ENCODE measurements at regions not wholly inside any gene's neighbourhood (a gene's known extent, or its start where the extent isn't known, plus 50 kb on each side); places are given as distances from the start of the nearest gene placed in this dataset.

DNA sequence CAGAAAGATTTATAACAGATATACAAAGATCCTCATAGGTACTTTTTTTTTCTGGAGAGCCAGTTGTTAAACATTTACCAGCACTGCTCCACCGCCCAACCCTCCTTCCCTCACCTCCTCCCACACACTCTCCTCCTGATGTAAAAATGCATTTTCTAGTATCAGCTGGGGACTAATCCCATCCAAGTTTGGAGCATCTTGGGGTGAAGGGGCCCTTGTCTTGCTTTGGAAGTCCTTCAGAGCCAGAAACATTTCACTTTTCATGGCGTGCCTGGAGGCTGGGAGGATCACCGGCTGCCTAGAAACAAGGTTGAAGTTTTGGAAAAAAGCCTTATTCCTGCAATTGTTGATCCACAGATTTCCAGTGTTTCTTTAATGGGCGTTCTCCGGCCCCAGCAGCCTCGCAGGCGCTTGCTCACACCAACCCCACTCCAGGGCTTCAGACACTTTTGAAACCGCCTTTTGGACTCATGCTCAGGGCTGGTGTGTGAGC, 165.1 kb upstream of the AFDN start:
- ChIA-PET CTCF (no interaction called here), POLR2A (no interaction called here)
- Histone ChIP-seq H3K27me3 (ENCODE audit: control insufficient read depth, insufficient read depth, low read length) (no peaks in the 10 kb centered on the region), H3K4me3 (ENCODE audit: low read depth, low read length) (no peak overlapping the region), H3K27ac (ENCODE audit: low read depth, low read length) (no peak overlapping the region), H3K9me3 (ENCODE audit: control insufficient read depth, insufficient read depth, low read length) (peaks cover 82% of the 10 kb centered on the region)
- DNase-seq (ENCODE audit: low read depth, low spot score): no peak
- no peak for TF ChIP-seq CTCF (IDR thresholded peaks at IDR 0.05; ENCODE audit: low read depth, low read length)

DNA sequence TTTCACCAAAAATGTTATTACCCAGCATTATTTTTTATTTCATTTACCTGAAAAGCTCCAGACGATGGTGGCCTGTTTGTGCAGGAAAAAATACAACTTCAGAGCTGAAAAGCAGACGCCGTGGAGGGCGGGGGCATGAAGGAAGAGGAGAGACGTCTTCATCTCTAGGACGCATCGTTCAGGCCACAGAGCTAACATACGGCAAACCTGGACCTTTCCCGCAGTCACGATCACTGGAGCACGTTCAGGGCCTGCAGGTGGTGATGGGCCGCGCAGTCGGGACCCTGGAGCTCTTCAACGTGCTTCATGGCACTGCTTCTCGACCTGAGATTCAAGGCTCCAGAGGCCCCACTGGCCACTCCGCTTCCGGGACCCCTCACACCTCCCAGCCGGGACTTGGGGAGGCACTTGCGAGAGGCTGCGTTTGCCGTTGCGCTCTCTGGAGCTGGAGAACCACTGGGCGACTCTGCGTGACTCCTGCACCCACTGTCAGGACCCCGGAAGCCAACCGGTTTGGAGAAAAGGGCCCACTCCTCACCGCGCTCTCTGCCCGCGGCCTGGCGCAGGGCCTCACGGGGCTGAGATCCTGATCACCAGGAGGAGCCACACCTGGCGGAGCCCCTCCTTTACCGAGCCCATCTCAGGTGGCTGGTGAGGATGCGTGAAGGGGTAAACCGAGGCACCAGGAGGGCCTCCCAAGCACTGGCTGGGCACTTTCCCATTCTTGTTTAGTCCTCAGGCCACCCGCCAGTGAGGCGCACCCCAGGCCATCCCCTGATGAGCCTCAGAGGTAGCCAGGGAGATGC, 164.4 kb upstream of the AFDN start:
- no peak for DNase-seq (ENCODE audit: low read depth, low spot score)
- ChIA-PET POLR2A (no interaction called here), CTCF (no interaction called here)
- Histone ChIP-seq H3K27ac (ENCODE audit: low read depth, low read length) (no peak overlapping the region), H3K27me3 (ENCODE audit: control insufficient read depth, insufficient read depth, low read length) (no peaks in the 10 kb centered on the region), H3K4me3 (ENCODE audit: low read depth, low read length) (no peak overlapping the region), H3K9me3 (ENCODE audit: control insufficient read depth, insufficient read depth, low read length) (peaks cover 85% of the 10 kb centered on the region)
- TF ChIP-seq CTCF (IDR thresholded peaks at IDR 0.05; ENCODE audit: low read depth, low read length): no peak

GRCh38 chr6:167662881-167663205, 163.9 kb upstream of the AFDN start:
- no peak overlapping the region for H3K27ac ChIP-seq (ENCODE audit: low read depth, low read length)
- no peak overlapping the region for H3K4me3 ChIP-seq (ENCODE audit: low read depth, low read length)
- ChIA-PET POLR2A (no interaction called here), CTCF (no interaction called here)
- no peak for DNase-seq (ENCODE audit: low read depth, low spot score)
- TF ChIP-seq CTCF (IDR thresholded peaks at IDR 0.05; ENCODE audit: low read depth, low read length): no peak
- H3K9me3 ChIP-seq (ENCODE audit: control insufficient read depth, insufficient read depth, low read length): peaks cover 85% of the 10 kb centered on the region
- no peaks in the 10 kb centered on the region for H3K27me3 ChIP-seq (ENCODE audit: control insufficient read depth, insufficient read depth, low read length)

DNA sequence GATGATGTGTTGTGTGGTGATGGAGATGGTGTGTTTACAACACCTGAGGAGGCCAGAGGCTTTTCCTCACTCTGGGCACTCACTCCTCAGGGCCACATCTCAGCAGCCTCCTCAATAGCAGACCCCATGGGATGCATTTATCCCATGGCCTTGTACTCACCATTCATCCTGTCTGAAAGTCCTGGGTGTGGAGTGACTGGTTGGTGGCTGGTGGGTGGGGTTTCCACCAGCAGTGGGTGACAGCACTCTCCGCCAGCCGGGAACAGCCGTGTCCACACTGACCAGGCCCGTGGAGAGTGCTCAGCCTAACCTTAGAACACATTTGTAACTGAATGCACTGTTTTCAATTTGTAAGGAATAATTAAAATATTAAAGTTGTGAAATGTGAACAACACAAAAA, 163.4 kb upstream of the AFDN start:
- TF ChIP-seq CTCF (IDR thresholded peaks at IDR 0.05; ENCODE audit: low read depth, low read length): no peak
- DNase-seq (ENCODE audit: low read depth, low spot score): no peak
- Histone ChIP-seq H3K9me3 (ENCODE audit: control insufficient read depth, insufficient read depth, low read length) (peaks cover 86% of the 10 kb centered on the region), H3K27ac (ENCODE audit: low read depth, low read length) (no peak overlapping the region), H3K4me3 (ENCODE audit: low read depth, low read length) (no peak overlapping the region), H3K27me3 (ENCODE audit: control insufficient read depth, insufficient read depth, low read length) (no peaks in the 10 kb centered on the region)
- ChIA-PET POLR2A (no interaction called here), CTCF (no interaction called here)

GRCh38 chr6:167663784-167664443, 162.8 kb upstream of the AFDN start:
- no peaks in the 10 kb centered on the region for H3K27me3 ChIP-seq (ENCODE audit: control insufficient read depth, insufficient read depth, low read length)
- no peak overlapping the region for H3K4me3 ChIP-seq (ENCODE audit: low read depth, low read length)
- ChIA-PET POLR2A (no interaction called here), CTCF (no interaction called here)
- no peak for DNase-seq (ENCODE audit: low read depth, low spot score)
- no peak for TF ChIP-seq CTCF (IDR thresholded peaks at IDR 0.05; ENCODE audit: low read depth, low read length)
- no peak overlapping the region for H3K27ac ChIP-seq (ENCODE audit: low read depth, low read length)
- H3K9me3 ChIP-seq (ENCODE audit: control insufficient read depth, insufficient read depth, low read length): peaks cover 86% of the 10 kb centered on the region
